ENCODE measurements at regions not wholly inside any gene's neighbourhood (a gene's known extent, or its start where the extent isn't known, plus 50 kb on each side); places are given as distances from the start of the nearest gene placed in this dataset.
"Not testable (repeated sequence)": the region's sequence is repeated elsewhere in the genome, so short reads cannot be mapped to it uniquely, and the experiment has no call there.

GRCh38 chr3:157858821-157859220 is 247.4 kb downstream of the SHOX2 start:
- no peak for DNase-seq (ENCODE audit: low spot score)

GRCh38 chr3:157857440-157857839 is 248.8 kb downstream of the SHOX2 start:
- no peak for DNase-seq (ENCODE audit: low spot score)
- TF ChIP-seq CTCF (IDR thresholded peaks at IDR 0.05; ENCODE audit: extremely low read depth, missing control alignments): no peak

More at GRCh38 chr3:157858821-157859220, 247.4 kb downstream of the SHOX2 start:
- TF ChIP-seq CTCF (IDR thresholded peaks at IDR 0.05; ENCODE audit: extremely low read depth, missing control alignments): no peak

DNA sequence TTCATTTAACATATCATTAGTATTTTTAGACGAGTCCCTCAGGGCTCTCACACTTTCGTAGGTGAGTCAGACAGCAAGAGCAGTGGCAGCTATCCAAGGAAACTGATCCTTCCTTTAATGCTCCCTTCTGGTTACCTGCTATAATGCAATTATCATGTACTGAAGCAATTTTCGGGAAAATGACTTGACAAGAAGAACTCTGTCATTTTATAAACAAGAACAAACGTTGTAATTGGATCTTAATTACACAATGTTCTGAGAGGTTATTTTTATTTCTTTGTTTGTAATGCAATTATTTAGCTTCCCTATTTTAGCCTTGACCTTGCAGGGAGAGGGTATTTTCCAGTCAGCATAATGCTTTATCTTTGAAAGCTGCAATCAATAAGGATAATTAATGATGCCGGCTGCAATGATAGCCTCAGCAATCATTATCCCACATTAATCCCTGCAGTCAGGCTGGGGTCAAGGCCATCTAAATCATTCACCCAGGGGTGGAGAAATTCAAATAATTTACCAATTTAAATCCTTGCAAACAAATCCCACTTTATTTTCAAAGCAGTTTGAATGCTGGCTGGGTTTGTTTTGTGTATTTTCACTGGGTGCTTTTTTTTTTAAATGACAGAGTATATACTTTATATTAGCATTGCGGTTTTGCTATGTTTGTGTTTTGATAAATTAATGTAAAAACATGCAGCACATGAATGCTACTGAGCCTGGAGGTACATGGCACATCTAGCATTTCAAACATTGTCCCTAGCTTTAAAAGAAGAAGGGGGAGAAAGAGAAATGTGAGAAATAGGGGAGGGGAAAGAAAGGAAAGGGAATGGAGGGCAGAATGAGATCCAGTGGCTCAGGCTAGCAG is 249.9 kb downstream of the SHOX2 start:
- no peak for DNase-seq (ENCODE audit: low spot score)
- TF ChIP-seq CTCF (IDR thresholded peaks at IDR 0.05; ENCODE audit: extremely low read depth, missing control alignments): no peak

DNA sequence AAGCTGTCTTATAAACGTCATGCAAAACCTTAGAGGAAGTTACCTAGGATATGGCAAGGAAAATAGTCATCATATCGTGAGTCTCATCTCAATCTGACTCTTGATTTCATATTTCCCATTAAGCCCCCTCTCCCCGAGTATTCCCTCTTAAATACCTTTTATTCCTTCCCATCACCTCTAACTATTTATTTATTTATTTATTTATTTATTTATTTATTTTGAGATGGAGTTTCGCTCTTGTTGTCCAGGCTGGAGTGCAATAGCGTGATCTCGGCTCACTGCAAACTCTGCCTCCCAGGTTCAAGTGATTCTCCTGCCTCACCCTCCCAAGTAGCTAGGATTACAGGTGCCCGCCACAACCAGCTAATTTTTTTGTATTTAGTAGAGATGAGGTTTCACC is 260.4 kb downstream of the SHOX2 start:
- DNase-seq (ENCODE audit: low spot score): not testable (repeated sequence)

GRCh38 chr3:157844800-157845565 is 261.2 kb downstream of the SHOX2 start:
- TF ChIP-seq CTCF (IDR thresholded peaks at IDR 0.05; ENCODE audit: extremely low read depth, missing control alignments): no peak
- DNase-seq (ENCODE audit: low spot score): no peak

GRCh38 chr3:157844216-157844615 is 262.0 kb downstream of the SHOX2 start:
- no peak for DNase-seq (ENCODE audit: low spot score)
- no peak for TF ChIP-seq CTCF (IDR thresholded peaks at IDR 0.05; ENCODE audit: extremely low read depth, missing control alignments)

DNA sequence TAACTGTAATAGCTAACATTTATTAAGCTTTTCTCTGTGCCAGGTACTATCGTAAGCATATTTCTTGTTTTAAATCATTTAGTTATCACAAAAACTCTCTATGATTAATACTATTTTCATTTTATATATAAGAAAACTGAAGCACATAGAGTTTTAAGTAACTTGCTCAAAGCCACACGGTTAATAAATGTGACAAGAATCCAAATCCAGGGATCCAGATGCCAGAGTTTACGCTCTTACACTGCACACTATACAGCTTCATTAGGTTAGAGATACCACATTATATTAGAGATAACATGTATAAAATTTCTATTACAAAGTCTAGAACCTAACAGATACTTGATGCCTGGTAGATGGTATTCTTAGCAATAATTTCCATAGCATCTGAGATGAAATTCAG is 265.2 kb downstream of the SHOX2 start:
- DNase-seq (ENCODE audit: low spot score): no peak
- no peak for TF ChIP-seq CTCF (IDR thresholded peaks at IDR 0.05; ENCODE audit: extremely low read depth, missing control alignments)
